ENCODE measurements at regions not wholly inside any gene's neighbourhood (a gene's known extent, or its start where the extent isn't known, plus 50 kb on each side); places are given as distances from the start of the nearest gene placed in this dataset.

GRCh38 chr5:4627929-4628328, 512.2 kb upstream of the ADAMTS16 start (continued):
- no peak for TF ChIP-seq ZNF462 (CRISPR knock-in tag; IDR thresholded peaks at IDR 0.05)

DNA sequence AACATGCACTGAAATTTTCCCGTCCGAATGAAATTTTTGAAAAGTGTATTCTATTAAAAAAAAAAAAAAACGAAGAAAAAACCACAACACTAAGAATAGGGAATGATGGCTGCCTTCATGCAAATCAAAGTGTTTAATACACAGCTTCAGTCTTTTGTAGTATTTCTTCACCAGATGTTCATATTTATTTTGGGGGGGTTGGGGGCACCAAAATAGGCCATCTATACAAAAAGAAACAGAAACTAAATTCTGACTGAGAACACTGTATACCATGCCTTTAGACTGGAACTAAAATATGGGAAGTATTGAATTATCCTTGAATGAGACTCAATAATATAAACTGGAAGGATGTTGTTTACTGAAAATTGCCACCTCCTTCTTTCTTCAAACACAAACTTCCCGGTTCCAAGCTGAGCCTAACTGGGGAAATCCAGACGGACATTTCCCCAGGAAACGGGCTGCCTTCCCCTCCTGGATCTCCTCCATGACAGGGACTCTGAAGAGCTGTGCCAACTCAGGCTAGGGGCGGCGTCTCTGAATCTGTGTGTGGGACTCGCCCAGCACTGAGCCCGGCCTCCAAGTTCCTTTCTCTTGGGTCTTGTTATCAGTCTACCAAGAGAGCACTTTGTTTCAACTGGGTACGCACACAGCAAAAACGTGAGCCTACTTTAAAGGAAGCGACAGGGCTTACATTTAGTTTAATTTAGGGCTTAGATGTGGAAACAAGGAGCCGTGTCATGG, 511.3 kb upstream of the ADAMTS16 start:
- H3K79me2 ChIP-seq (replicated peaks; ENCODE audit: insufficient read depth) = no peaks in the 10 kb centered on the region
- no peaks in the 10 kb centered on the region for H3K27me3 ChIP-seq (ENCODE audit: insufficient read depth)
- H3K9me2 ChIP-seq (ENCODE audit: insufficient read depth) = no peaks in the 10 kb centered on the region
- DNase-seq (ENCODE audit: low spot score) (no peak), ATAC-seq (no peak)
- no peak overlapping the region for H3K27ac ChIP-seq (ENCODE audit: low read depth)
- H4K20me1 ChIP-seq (replicated peaks; ENCODE audit: insufficient read depth) = no peaks in the 10 kb centered on the region
- Mint-ChIP-seq H3K4me3 (no peak overlapping the region), H3K4me1 (peaks cover 8% of the 10 kb centered on the region), H3K9me3 (no peaks in the 10 kb centered on the region), H3K27ac (no peak overlapping the region), H3K27me3 (ENCODE audit: insufficient read depth, low read depth, poor library complexity) (no peaks in the 10 kb centered on the region), H3K36me3 (ENCODE audit: low read depth) (no peaks in the 10 kb centered on the region)
- no peak for TF ChIP-seq ZNF114 (CRISPR knock-in tag; IDR thresholded peaks at IDR 0.05)
- TF ChIP-seq ZNF462 (CRISPR knock-in tag; IDR thresholded peaks at IDR 0.05) = no peak
- H3K4me1 ChIP-seq (ENCODE audit: insufficient read depth) = no peaks in the 10 kb centered on the region; the same call in 1 of the 2 replicates
- no peak overlapping the region for H3K4me2 ChIP-seq
- H3F3A ChIP-seq (replicated peaks; ENCODE audit: low read depth) = no peaks in the 10 kb centered on the region
- no peak overlapping the region for H3K4me3 ChIP-seq
- H2AFZ ChIP-seq = peak overlapping the region; percentile 84
- no peaks in the 10 kb centered on the region for H3K36me3 ChIP-seq (ENCODE audit: insufficient read depth)

Measured in GM23338 (cell line).